ENCODE measurements at regions not wholly inside any gene's neighbourhood (a gene's known extent, or its start where the extent isn't known, plus 50 kb on each side); places are given as distances from the start of the nearest gene placed in this dataset.
"Not testable (repeated sequence)": the region's sequence is repeated elsewhere in the genome, so short reads cannot be mapped to it uniquely, and the experiment has no call there.

GRCh38 chr6:80792151-80792550 lies 685.7 kb downstream of the BCKDHB start:
- no peak overlapping the region for H3K4me3 ChIP-seq (replicated peaks in 1 of 2; ENCODE audit: low read depth in 2 of 2, low read length in 2 of 2)
- no peak for DNase-seq (ENCODE audit: low read depth in 2 of 2)
- TF ChIP-seq CTCF (IDR thresholded peaks at IDR 0.05; ENCODE audit: low read depth, low read length): no peak

GRCh38 chr6:80789912-80790570 lies 683.6 kb downstream of the BCKDHB start:
- no peak for TF ChIP-seq CTCF (IDR thresholded peaks at IDR 0.05; ENCODE audit: low read depth, low read length)
- peak; percentile 44 to 78 for DNase-seq (ENCODE audit: low read depth in 2 of 2)
- no peak overlapping the region for H3K4me3 ChIP-seq (replicated peaks in 1 of 2; ENCODE audit: low read depth in 2 of 2, low read length in 2 of 2)

- H3K4me3 ChIP-seq (replicated peaks in 1 of 2; ENCODE audit: low read depth in 2 of 2, low read length in 2 of 2); DNase-seq (ENCODE audit: low read depth in 2 of 2): not testable (repeated sequence)
Observed at GRCh38 chr6:80783271-80783670, 676.8 kb downstream of the BCKDHB start.

- TF ChIP-seq CTCF (IDR thresholded peaks at IDR 0.05; ENCODE audit: low read depth, low read length): no peak
- H3K4me3 ChIP-seq (replicated peaks in 1 of 2; ENCODE audit: low read depth in 2 of 2, low read length in 2 of 2): no peak overlapping the region
- DNase-seq (ENCODE audit: low read depth in 2 of 2): peak; percentile 34 to 57
Observed at GRCh38 chr6:80771941-80772340, 665.5 kb downstream of the BCKDHB start.

- no peak for TF ChIP-seq CTCF (IDR thresholded peaks at IDR 0.05; ENCODE audit: low read depth, low read length)
- no peak overlapping the region for H3K4me3 ChIP-seq (replicated peaks in 1 of 2; ENCODE audit: low read depth in 2 of 2, low read length in 2 of 2)
- peak; percentile 26 to 71 for DNase-seq (ENCODE audit: low read depth in 2 of 2)
Observed at GRCh38 chr6:80769106-80769505, 662.6 kb downstream of the BCKDHB start.

- TF ChIP-seq CTCF (IDR thresholded peaks at IDR 0.05; ENCODE audit: low read depth, low read length): no peak
- no peak overlapping the region for H3K4me3 ChIP-seq (replicated peaks in 1 of 2; ENCODE audit: low read depth in 2 of 2, low read length in 2 of 2)
- peak; percentile 65 to 88 for DNase-seq (ENCODE audit: low read depth in 2 of 2)
Observed at GRCh38 chr6:80767808-80768207, 661.3 kb downstream of the BCKDHB start.

GRCh38 chr6:80744213-80744612 lies 637.7 kb downstream of the BCKDHB start:
- no peak for TF ChIP-seq CTCF (IDR thresholded peaks at IDR 0.05; ENCODE audit: low read depth, low read length)
- DNase-seq (ENCODE audit: low read depth in 2 of 2): no peak
- no peak overlapping the region for H3K4me3 ChIP-seq (replicated peaks in 1 of 2; ENCODE audit: low read depth in 2 of 2, low read length in 2 of 2)

Measured in cardiac fibroblast (primary cell).